Nephron progenitor cell (in vitro differentiated cells): ENCODE measurements at regions not wholly inside any gene's neighbourhood (a gene's known extent, or its start where the extent isn't known, plus 50 kb on each side); places are given as distances from the start of the nearest gene placed in this dataset.

Source experiments
- DNase-seq: peaks from one replicate; pipeline ENCODE4 v3.0.0; 2021
- H3K27ac Mint-ChIP-seq: 2 replicates; pipeline ENCODE4 v1.8.0; 2021; ENCODE audit warnings: mild to moderate bottlenecking, moderate library complexity, mixed read lengths
- H3K27me3 Mint-ChIP-seq: 2 replicates; pipeline ENCODE4 v1.8.0; 2021; ENCODE audit warnings: mild to moderate bottlenecking, low read depth, mixed read lengths; ENCODE audit not compliant: poor library complexity
- H3K36me3 Mint-ChIP-seq: 2 replicates; pipeline ENCODE4 v1.8.0; 2021; ENCODE audit warnings: low read depth, mixed read lengths
- H3K4me1 Mint-ChIP-seq: 2 replicates; pipeline ENCODE4 v1.8.0; 2021; ENCODE audit warnings: mixed read lengths
- H3K4me3 Mint-ChIP-seq: 2 replicates; pipeline ENCODE4 v1.8.0; 2021; ENCODE audit warnings: mild to moderate bottlenecking, moderate library complexity, mixed read lengths
- H3K9me3 Mint-ChIP-seq: 2 replicates; pipeline ENCODE4 v1.8.0; 2021; ENCODE audit warnings: mild to moderate bottlenecking, moderate library complexity, mixed read lengths
- TF ChIP-seq, protein P1 (sequence below): fragments of 200-600 bp; sonication (generic); IDR thresholded peaks from 2 replicates; pipeline ENCODE4 v1.5.0; 2021; ENCODE audit warnings: antibody characterized with exemption

DNA sequence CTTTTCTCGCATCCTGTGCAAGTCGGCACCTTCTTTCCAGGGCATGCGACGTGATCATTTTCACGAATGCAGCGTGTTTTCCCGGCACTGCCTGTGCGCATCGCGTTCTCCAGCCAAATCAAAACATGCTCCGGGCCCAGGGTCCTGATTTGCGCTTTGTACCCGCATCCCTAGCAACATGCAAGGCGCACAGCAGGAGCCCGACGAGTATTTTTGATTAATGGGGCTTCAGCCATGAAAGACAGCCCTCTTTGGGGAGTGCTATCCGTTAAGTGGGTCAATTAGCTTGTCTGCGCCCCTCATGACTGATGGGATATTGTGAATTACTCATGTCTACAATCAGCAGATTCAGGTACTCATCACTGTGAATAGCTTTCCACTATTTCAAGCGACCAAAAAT is 243.3 kb upstream of the RNF32 start:
- H3K4me1 Mint-ChIP-seq: no peaks in the 10 kb centered on the region
- TF ChIP-seq, protein P1, sequence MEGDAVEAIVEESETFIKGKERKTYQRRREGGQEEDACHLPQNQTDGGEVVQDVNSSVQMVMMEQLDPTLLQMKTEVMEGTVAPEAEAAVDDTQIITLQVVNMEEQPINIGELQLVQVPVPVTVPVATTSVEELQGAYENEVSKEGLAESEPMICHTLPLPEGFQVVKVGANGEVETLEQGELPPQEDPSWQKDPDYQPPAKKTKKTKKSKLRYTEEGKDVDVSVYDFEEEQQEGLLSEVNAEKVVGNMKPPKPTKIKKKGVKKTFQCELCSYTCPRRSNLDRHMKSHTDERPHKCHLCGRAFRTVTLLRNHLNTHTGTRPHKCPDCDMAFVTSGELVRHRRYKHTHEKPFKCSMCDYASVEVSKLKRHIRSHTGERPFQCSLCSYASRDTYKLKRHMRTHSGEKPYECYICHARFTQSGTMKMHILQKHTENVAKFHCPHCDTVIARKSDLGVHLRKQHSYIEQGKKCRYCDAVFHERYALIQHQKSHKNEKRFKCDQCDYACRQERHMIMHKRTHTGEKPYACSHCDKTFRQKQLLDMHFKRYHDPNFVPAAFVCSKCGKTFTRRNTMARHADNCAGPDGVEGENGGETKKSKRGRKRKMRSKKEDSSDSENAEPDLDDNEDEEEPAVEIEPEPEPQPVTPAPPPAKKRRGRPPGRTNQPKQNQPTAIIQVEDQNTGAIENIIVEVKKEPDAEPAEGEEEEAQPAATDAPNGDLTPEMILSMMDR: no peak
- peaks cover 13% of the 10 kb centered on the region for H3K27me3 Mint-ChIP-seq
- no peak overlapping the region for H3K27ac Mint-ChIP-seq
- no peak for DNase-seq
- H3K4me3 Mint-ChIP-seq: no peak overlapping the region
- no peaks in the 10 kb centered on the region for H3K36me3 Mint-ChIP-seq
- H3K9me3 Mint-ChIP-seq: peaks cover 1% of the 10 kb centered on the region

- Mint-ChIP-seq H3K9me3 (peaks cover 13% of the 10 kb centered on the region), H3K4me1 (no peaks in the 10 kb centered on the region), H3K27me3 (peaks cover 27% of the 10 kb centered on the region), H3K36me3 (no peaks in the 10 kb centered on the region), H3K4me3 (no peak overlapping the region), H3K27ac (no peak overlapping the region)
- DNase-seq: no peak
- TF ChIP-seq, protein P1: no peak
These were observed 251.4 kb upstream of the RNF32 start for GRCh38 chr7:156389116-156389692.

DNA sequence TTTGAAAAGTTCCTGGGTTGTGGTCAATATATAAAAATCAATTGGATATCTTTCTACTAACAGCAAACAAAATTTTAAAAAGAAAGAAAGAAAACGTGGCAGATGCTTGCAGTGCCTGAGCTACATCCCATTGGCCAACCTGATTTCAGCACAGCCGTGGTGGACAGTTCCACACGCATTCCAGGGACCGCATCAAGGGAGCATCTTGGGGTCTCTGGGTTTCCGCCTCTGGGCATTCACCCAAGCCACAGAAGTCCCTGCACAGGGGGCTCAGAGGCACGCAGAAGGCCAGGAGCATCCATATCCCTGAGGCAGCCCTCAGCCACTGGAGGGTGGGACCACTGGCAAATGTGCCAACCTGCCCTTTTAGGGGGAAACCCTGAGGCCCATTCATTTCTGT is 254.5 kb upstream of the RNF32 start:
- Mint-ChIP-seq H3K36me3 (no peaks in the 10 kb centered on the region), H3K9me3 (peaks cover under 1% of the 10 kb centered on the region), H3K27ac (no peak overlapping the region), H3K4me3 (no peak overlapping the region), H3K4me1 (no peaks in the 10 kb centered on the region), H3K27me3 (peaks cover 31% of the 10 kb centered on the region)
- TF ChIP-seq, protein P1: no peak
- DNase-seq: peak; percentile 77

DNA sequence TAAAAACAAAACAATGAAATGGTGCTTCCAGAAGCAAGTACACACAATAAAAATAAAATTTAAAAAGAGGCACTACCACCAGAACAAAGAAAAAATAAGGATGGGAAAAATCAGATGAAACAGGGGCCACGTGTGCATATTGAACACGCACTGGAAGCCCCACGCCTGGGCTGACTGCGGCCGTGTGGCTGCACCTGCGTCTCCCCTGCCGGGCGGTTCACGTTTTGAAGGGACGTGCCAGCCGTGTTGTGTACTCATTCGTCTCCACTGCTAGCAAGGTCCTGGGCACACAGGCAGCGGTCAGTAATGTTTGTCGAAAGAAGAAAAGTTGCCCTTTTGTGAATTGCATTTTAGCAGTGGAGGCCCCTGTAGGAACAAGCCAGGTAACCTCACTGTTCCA is 255.9 kb upstream of the RNF32 start:
- no peak overlapping the region for H3K27ac Mint-ChIP-seq
- TF ChIP-seq, protein P1: no peak
- peaks cover 19% of the 10 kb centered on the region for H3K27me3 Mint-ChIP-seq
- no peaks in the 10 kb centered on the region for H3K36me3 Mint-ChIP-seq
- H3K4me3 Mint-ChIP-seq: no peak overlapping the region
- H3K4me1 Mint-ChIP-seq: no peaks in the 10 kb centered on the region
- no peak for DNase-seq
- H3K9me3 Mint-ChIP-seq: no peaks in the 10 kb centered on the region

GRCh38 chr7:156383526-156383925 is 257.0 kb upstream of the RNF32 start:
- Mint-ChIP-seq H3K4me1 (no peaks in the 10 kb centered on the region), H3K36me3 (no peaks in the 10 kb centered on the region), H3K4me3 (no peak overlapping the region), H3K27me3 (peaks cover 16% of the 10 kb centered on the region), H3K9me3 (no peaks in the 10 kb centered on the region), H3K27ac (no peak overlapping the region)
- TF ChIP-seq, protein P1: no peak
- DNase-seq: no peak

DNA sequence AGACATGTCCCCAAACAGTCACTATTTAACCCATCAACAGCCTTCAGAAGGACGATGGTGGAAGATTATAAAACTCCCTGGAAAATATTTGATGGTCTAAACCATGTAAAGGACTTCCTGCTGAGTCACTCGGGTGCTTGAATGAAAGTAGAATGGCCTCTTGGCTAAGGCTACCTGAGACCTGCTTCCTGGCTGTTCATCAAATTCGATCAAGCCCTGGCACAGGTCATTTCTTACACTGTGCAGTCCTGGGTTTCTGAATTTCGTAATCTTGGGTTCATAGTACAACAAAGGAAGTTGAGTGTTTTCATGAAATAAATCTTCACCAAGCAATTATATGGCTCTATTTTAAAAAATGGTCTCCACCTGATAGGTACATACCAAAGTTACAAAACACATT is 260.3 kb upstream of the RNF32 start:
- Mint-ChIP-seq H3K4me3 (no peak overlapping the region), H3K27ac (no peak overlapping the region), H3K36me3 (no peaks in the 10 kb centered on the region), H3K4me1 (no peaks in the 10 kb centered on the region), H3K27me3 (peaks cover 7% of the 10 kb centered on the region), H3K9me3 (no peaks in the 10 kb centered on the region)
- TF ChIP-seq, protein P1: no peak
- DNase-seq: no peak
